ENCODE measurements at regions not wholly inside any gene's neighbourhood (a gene's known extent, or its start where the extent isn't known, plus 50 kb on each side); places are given as distances from the start of the nearest gene placed in this dataset.

DNA sequence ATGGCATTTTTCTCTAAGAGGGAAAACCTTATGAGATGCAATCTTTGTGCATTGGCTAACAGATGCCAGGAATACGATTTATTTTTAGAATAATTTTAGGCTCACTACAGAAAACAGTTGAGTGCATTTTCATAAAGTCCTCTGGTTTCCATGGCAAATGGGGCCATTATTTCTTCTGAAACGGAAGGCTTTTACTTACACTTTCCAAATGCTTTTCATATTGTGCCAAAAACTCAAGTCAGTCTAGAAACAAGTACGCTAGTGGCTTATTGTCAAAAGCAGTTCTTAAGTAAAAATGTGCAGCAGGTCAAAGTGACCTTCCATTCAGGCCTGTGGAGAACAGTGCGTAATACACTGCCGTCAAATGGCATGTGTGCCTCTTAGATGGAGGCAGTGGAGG, 628.7 kb downstream of the EFNB2 start:
- TF ChIP-seq, protein P1, sequence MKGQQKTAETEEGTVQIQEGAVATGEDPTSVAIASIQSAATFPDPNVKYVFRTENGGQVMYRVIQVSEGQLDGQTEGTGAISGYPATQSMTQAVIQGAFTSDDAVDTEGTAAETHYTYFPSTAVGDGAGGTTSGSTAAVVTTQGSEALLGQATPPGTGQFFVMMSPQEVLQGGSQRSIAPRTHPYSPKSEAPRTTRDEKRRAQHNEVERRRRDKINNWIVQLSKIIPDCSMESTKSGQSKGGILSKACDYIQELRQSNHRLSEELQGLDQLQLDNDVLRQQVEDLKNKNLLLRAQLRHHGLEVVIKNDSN (IDR thresholded peaks at IDR 0.05), result no peak
- TF ChIP-seq FOXM1 (IDR thresholded peaks at IDR 0.05; ENCODE audit: borderline replicate concordance, low read depth), result no peak
- no peak for TF ChIP-seq EP300 (IDR thresholded peaks at IDR 0.05; ENCODE audit: borderline replicate concordance)
- TF ChIP-seq RAD21 (IDR thresholded peaks at IDR 0.05; ENCODE audit: low read depth), result no peak
- no peak for TF ChIP-seq TCF12 (IDR thresholded peaks at IDR 0.05; ENCODE audit: low read depth)
- no peak for TF ChIP-seq CEBPB (IDR thresholded peaks at IDR 0.05)
- TF ChIP-seq, protein P2, sequence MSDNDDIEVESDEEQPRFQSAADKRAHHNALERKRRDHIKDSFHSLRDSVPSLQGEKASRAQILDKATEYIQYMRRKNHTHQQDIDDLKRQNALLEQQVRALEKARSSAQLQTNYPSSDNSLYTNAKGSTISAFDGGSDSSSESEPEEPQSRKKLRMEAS (IDR thresholded peaks at IDR 0.05), result no peak
- no peak for TF ChIP-seq TAF1 (IDR thresholded peaks at IDR 0.05; ENCODE audit: low read depth)
- no peak for TF ChIP-seq NFIC (IDR thresholded peaks at IDR 0.05)
- TF ChIP-seq, protein P3, sequence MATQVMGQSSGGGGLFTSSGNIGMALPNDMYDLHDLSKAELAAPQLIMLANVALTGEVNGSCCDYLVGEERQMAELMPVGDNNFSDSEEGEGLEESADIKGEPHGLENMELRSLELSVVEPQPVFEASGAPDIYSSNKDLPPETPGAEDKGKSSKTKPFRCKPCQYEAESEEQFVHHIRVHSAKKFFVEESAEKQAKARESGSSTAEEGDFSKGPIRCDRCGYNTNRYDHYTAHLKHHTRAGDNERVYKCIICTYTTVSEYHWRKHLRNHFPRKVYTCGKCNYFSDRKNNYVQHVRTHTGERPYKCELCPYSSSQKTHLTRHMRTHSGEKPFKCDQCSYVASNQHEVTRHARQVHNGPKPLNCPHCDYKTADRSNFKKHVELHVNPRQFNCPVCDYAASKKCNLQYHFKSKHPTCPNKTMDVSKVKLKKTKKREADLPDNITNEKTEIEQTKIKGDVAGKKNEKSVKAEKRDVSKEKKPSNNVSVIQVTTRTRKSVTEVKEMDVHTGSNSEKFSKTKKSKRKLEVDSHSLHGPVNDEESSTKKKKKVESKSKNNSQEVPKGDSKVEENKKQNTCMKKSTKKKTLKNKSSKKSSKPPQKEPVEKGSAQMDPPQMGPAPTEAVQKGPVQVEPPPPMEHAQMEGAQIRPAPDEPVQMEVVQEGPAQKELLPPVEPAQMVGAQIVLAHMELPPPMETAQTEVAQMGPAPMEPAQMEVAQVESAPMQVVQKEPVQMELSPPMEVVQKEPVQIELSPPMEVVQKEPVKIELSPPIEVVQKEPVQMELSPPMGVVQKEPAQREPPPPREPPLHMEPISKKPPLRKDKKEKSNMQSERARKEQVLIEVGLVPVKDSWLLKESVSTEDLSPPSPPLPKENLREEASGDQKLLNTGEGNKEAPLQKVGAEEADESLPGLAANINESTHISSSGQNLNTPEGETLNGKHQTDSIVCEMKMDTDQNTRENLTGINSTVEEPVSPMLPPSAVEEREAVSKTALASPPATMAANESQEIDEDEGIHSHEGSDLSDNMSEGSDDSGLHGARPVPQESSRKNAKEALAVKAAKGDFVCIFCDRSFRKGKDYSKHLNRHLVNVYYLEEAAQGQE (IDR thresholded peaks at IDR 0.05; ENCODE audit: low read depth), result no peak
- TF ChIP-seq ZBTB7A (IDR thresholded peaks at IDR 0.05; ENCODE audit: low read depth), result no peak
- no peak for TF ChIP-seq CREB1 (IDR thresholded peaks at IDR 0.05; ENCODE audit: low read depth)
- no peak for TF ChIP-seq YY1 (IDR thresholded peaks at IDR 0.05; ENCODE audit: low read depth)
- no peak for TF ChIP-seq EGR1 (IDR thresholded peaks at IDR 0.05)
